GM12878 (cell line): ENCODE measurements at regions not wholly inside any gene's neighbourhood (a gene's known extent, or its start where the extent isn't known, plus 50 kb on each side); places are given as distances from the start of the nearest gene placed in this dataset.

Source experiments
- ATAC-seq: fragments of 200-7000 bp; cut with Tn5 transposase; 3 replicates; pipeline ENCODE4 v1.9.1; 2020; ENCODE audit warnings: mild to moderate bottlenecking, moderate library complexity
- BruUV-seq: library from RNA; stranded (reverse); fragments of 400-500 nt; replicated peaks from 2 replicates; lab custom pipeline; 2021; lab: Mats Ljungman, UMichigan
- CTCF ChIA-PET: fragments of 300-600 bp; sonication (Branson Sonifier 250); formaldehyde crosslinking; extraction: SDS; loops from one replicate; lab custom pipeline; 2021; ENCODE audit warnings: inconsistent platforms; lab: Yijun Ruan, JAX
- POLR2A ChIA-PET: fragments of 350-600 bp; formaldehyde crosslinking; extraction: SDS; loops from one replicate; lab custom pipeline; 2021; ENCODE audit warnings: inconsistent platforms; lab: Charles Lee
- RAD21 ChIA-PET: fragments of 300-600 bp; sonication (Branson Sonifier 250); formaldehyde crosslinking; loops from one replicate; lab custom pipeline; 2023; ENCODE audit warnings: antibody characterized with exemption; ENCODE audit not compliant: unreplicated experiment; lab: Charles Lee
- SMC1A ChIA-PET: fragments of 300-600 bp; sonication (Branson Sonifier 250); formaldehyde crosslinking; loops from one replicate; lab custom pipeline; 2023; ENCODE audit not compliant: unreplicated experiment, uncharacterized antibody; lab: Charles Lee
- DNase-seq: peaks from one replicate; pipeline ENCODE4 v3.0.0-alpha.2; 2011; ENCODE audit warnings: low read depth, low spot score
- FAIRE-seq: peaks from 3 replicates; lab custom pipeline; 2011; peaks lifted over from hg19 to GRCh38; lab: Jason Lieb, UNC
- H2AFZ ChIP-seq: 2 replicates; pipeline ENCODE4 v1.6.0; 2011; ENCODE audit warnings: low read depth, low read length, control low read depth; ENCODE audit not compliant: control insufficient read depth
- H3K27ac ChIP-seq: 2 replicates; pipeline ENCODE4 v1.5.1; 2011; ENCODE audit warnings: control low read depth; ENCODE audit not compliant: control insufficient read depth, insufficient read depth
- H3K27me3 ChIP-seq, 2 experiments: replicated peaks in 1 of 2; 2 replicates each; pipeline versions ENCODE4 v1.6.0 to v1.6.1; 2011; ENCODE audit warnings: low read length in 1 of 2; ENCODE audit not compliant: control insufficient read depth in 2 of 2, insufficient read depth in 2 of 2
- H3K36me3 ChIP-seq, 2 experiments: 2 replicates each; pipeline ENCODE4 v1.5.1; 2011; ENCODE audit warnings: low read length in 1 of 2; ENCODE audit not compliant: control insufficient read depth in 2 of 2, insufficient read depth in 2 of 2
- H3K4me1 ChIP-seq: 2 replicates; pipeline ENCODE4 v1.6.1; 2011; ENCODE audit warnings: mild to moderate bottlenecking, low read length, moderate library complexity, mixed read lengths; ENCODE audit not compliant: control insufficient read depth, insufficient read depth
- H3K4me2 ChIP-seq: 2 replicates; pipeline ENCODE4 v1.6.0; 2011; ENCODE audit warnings: control low read depth; ENCODE audit not compliant: control insufficient read depth, insufficient read depth
- H3K4me3 ChIP-seq: fragments of 200-600 bp; sonication (generic); 2 replicates; pipeline ENCODE4 v1.5.1; 2016
- H3K79me2 ChIP-seq: 2 replicates; pipeline ENCODE4 v1.6.0; 2011; ENCODE audit warnings: low read length; ENCODE audit not compliant: control insufficient read depth, insufficient read depth
- H3K9ac ChIP-seq: 2 replicates; pipeline ENCODE4 v1.8.0; 2011; ENCODE audit warnings: low read length, control low read depth, mixed read lengths; ENCODE audit not compliant: control insufficient read depth, insufficient read depth
- H3K9me3 ChIP-seq: replicated peaks from 3 replicates; pipeline ENCODE4 v1.5.1; 2011; ENCODE audit warnings: mild to moderate bottlenecking, low read length; ENCODE audit not compliant: control insufficient read depth, insufficient read depth
- H4K20me1 ChIP-seq: 2 replicates; pipeline ENCODE4 v1.6.0; 2011; ENCODE audit not compliant: control insufficient read depth, insufficient read depth
- ATF7 ChIP-seq: fragments of 450-650 bp; IDR thresholded peaks from 2 replicates; pipeline ENCODE4 v1.6.1; 2016; ENCODE audit warnings: low read depth, mild to moderate bottlenecking
- BHLHE40 ChIP-seq, 2 experiments: fragments of 450-650 bp in 1 of 2; IDR thresholded peaks; 2 replicates each; pipeline ENCODE4 v1.6.1; 2011 to 2017; ENCODE audit warnings: low read depth in 2 of 2, borderline replicate concordance in 1 of 2, improper control_type of control experiment in 1 of 2, low read length in 1 of 2, mild to moderate bottlenecking in 1 of 2
- NFXL1 ChIP-seq: fragments of 450-650 bp; IDR thresholded peaks from 2 replicates; pipeline ENCODE4 v1.6.1; 2017; ENCODE audit warnings: antibody characterized with exemption, mild to moderate bottlenecking, borderline replicate concordance
- PBX3 ChIP-seq: IDR thresholded peaks from 2 replicates; pipeline ENCODE4 v1.6.1; 2011; ENCODE audit warnings: mild to moderate bottlenecking, low read depth, low read length, moderate library complexity; ENCODE audit not compliant: insufficient replicate concordance
- PKNOX1 ChIP-seq: fragments of 450-650 bp; IDR thresholded peaks from 2 replicates; pipeline ENCODE4 v1.6.1; 2016; ENCODE audit warnings: mild to moderate bottlenecking
- ZNF592 ChIP-seq: fragments of 450-650 bp; IDR thresholded peaks from 2 replicates; pipeline ENCODE4 v1.6.1; 2017; ENCODE audit warnings: mild to moderate bottlenecking, moderate library complexity
- WGBS: methylation state at CpG from one replicate; pipeline ENCODE4 v1.1.6; 2016; ENCODE audit warnings: low lambda C conversion rate; ENCODE audit not compliant: insufficient replicate concordance, insufficient coverage; ENCODE audit errors: missing lambda C conversion rate; 5-methylcytosine and 5-hydroxymethylcytosine counted together
- in situ Hi-C: fragments of 300-500 bp; cut with MboI; formaldehyde crosslinking; loops from 9 replicates; pipeline ENCODE4 v1.14.3; 2018; ENCODE audit warnings: mixed read lengths
- intact Hi-C: fragments of 100-400 bp; cut with micrococcal nuclease; formaldehyde crosslinking; loops from one replicate; pipeline ENCODE4 v1.14.2; 2022; ENCODE audit not compliant: unreplicated experiment

DNA sequence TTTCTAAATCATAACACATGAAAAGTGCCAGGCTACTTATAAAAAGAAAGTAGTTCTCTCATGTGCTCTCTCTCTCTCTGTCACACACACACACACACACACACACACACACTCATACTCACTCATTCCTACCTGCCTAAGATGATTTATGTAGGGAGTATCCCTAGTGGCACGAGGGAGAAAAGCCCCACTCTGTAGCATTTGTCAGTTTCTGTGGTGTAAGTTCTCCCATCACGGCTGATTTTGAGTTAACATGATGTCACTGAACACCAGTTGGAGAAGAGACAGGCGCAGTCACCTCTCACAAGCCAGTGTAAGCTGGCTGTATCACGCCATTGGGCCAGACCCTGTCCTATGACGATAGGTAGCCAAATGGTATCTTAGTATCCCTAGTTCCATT is 395.4 kb downstream of the SFMBT2 start:
- ATAC-seq (peak; percentile 41), FAIRE-seq (no peak), DNase-seq (no peak)
- intact Hi-C loops (no loop called here), in situ Hi-C loops (no loop called here)
- Histone ChIP-seq H3K4me1 (no peaks in the 10 kb centered on the region), H3K36me3 (no peaks in the 10 kb centered on the region), H3K9ac (no peak overlapping the region), H2AFZ (no peak overlapping the region), H4K20me1 (no peaks in the 10 kb centered on the region)
- WGBS, result 17% methylated on average over 5 of the region's 5 CpGs
- POLR2A ChIA-PET, result no interaction called here
- no TSS peak for BruUV-seq
- TF ChIP-seq NFXL1 (no peak), PBX3 (peak; percentile 12), ATF7 (0 out of 2 replicates have a peak, but pooled peaks have one; percentile 15), ZNF592 (no peak), BHLHE40 (IDR thresholded peaks at IDR 0.05; ENCODE audit: borderline replicate concordance in 1 of 2, low read depth in 2 of 2, low read length in 1 of 2) (peak in 1 of 2 experiments; percentile 24; a peak in 1 of 4 replicates), PKNOX1 (peak; percentile 69)
- TF ChIP-seq, all 136 proteins: peak for 4
- ChIA-PET SMC1A (no interaction called here), RAD21 (no interaction called here), CTCF (interaction anchor here (1.5 kb wide), 1 partner anchor 97 kb away, joined by 3 read pairs; no protein-coding TSS in a partner anchor)
- no peaks in the 10 kb centered on the region for H3K79me2 ChIP-seq
- H3K4me2 ChIP-seq, result no peak overlapping the region
- H3K9me3 ChIP-seq, result no peaks in the 10 kb centered on the region; the same call in 2 of the 3 replicates
- H3K27me3 ChIP-seq, result no peaks in the 10 kb centered on the region
- H3K27ac ChIP-seq, result no peak overlapping the region
- H3K4me3 ChIP-seq, result no peak overlapping the region
